CD4-positive, alpha-beta T cell (primary cell): ENCODE measurements at regions not wholly inside any gene's neighbourhood (a gene's known extent, or its start where the extent isn't known, plus 50 kb on each side); places are given as distances from the start of the nearest gene placed in this dataset.

Experiments used
- ATAC-seq: fragments of 200-7000 bp; cut with Tn5 transposase; one replicate; pipeline ENCODE4 v1.10.0; 2022; ENCODE audit warnings: mild to moderate bottlenecking; ENCODE audit not compliant: poor library complexity
- CTCF ChIA-PET: fragments of 350-600 bp; sonication (Branson Sonifier 250); formaldehyde crosslinking; loops from one replicate; lab custom pipeline; 2021; ENCODE audit warnings: antibody characterized with exemption, inconsistent platforms; lab: Charles Lee
- POLR2A ChIA-PET: fragments of 350-600 bp; sonication (Branson Sonifier 250); formaldehyde crosslinking; loops from one replicate; lab custom pipeline; 2021; ENCODE audit warnings: antibody characterized with exemption, inconsistent platforms; lab: Charles Lee
- DNase-seq, 14 experiments: peaks; one replicate each; pipeline ENCODE4 v3.0.0-alpha.2; 2013 to 2020; ENCODE audit warnings: mixed read lengths in 2 of 14
- H3K27ac ChIP-seq, 2 donors: one replicate each; pipeline versions ENCODE4 v1.5.1 to v1.7.0; 2013; ENCODE audit warnings: low read length in 2 of 2, low read depth in 1 of 2, mild to moderate bottlenecking in 1 of 2
- H3K27me3 ChIP-seq, 2 experiments: 1 replicate in 1 of 2; 2 replicates in 1 of 2; pipeline versions ENCODE4 v1.6.1 to v1.7.0; 2013; ENCODE audit warnings: low read length in 2 of 2, control low read depth in 1 of 2, mild to moderate bottlenecking in 1 of 2, moderate library complexity in 1 of 2; ENCODE audit not compliant: insufficient read depth in 2 of 2, control insufficient read depth in 1 of 2
- H3K36me3 ChIP-seq: one replicate; pipeline ENCODE4 v1.6.1; 2013; ENCODE audit warnings: low read length, control low read depth; ENCODE audit not compliant: insufficient read depth
- H3K4me1 ChIP-seq: one replicate; pipeline ENCODE4 v1.6.1; 2013; ENCODE audit warnings: low read length, control low read depth; ENCODE audit not compliant: insufficient read depth
- H3K4me3 ChIP-seq: one replicate; pipeline ENCODE4 v1.5.1; 2013; ENCODE audit warnings: mild to moderate bottlenecking, low read length, moderate library complexity
- H3K9me3 ChIP-seq, 2 experiments: 1 replicate in 1 of 2; 2 replicates in 1 of 2; pipeline versions ENCODE4 v1.6.1 to v1.7.0; 2013; ENCODE audit warnings: low read length in 2 of 2, mild to moderate bottlenecking in 2 of 2, control low read depth in 1 of 2, moderate library complexity in 1 of 2; ENCODE audit not compliant: control insufficient read depth in 1 of 2, insufficient read depth in 1 of 2
- H3K27ac Mint-ChIP-seq: one replicate; pipeline ENCODE4 v1.8.0; 2020; ENCODE audit warnings: mixed read lengths
- H3K27me3 Mint-ChIP-seq: one replicate; pipeline ENCODE4 v1.8.0; 2021; ENCODE audit warnings: mixed read lengths
- H3K36me3 Mint-ChIP-seq: one replicate; pipeline ENCODE4 v1.8.0; 2021; ENCODE audit warnings: low read depth, mixed read lengths
- H3K4me1 Mint-ChIP-seq: one replicate; pipeline ENCODE4 v1.8.0; 2021; ENCODE audit warnings: low read depth, mixed read lengths
- H3K4me3 Mint-ChIP-seq: one replicate; pipeline ENCODE4 v1.8.0; 2020; ENCODE audit warnings: mild to moderate bottlenecking, mixed read lengths
- H3K9me3 Mint-ChIP-seq: one replicate; pipeline ENCODE4 v1.8.0; 2020; ENCODE audit warnings: mixed read lengths
- CTCF ChIP-seq: fragments of 200-600 bp; IDR thresholded peaks from one replicate; pipeline ENCODE4 v1.8.0; 2022; ENCODE audit warnings: antibody characterized with exemption, mild to moderate bottlenecking
- intact Hi-C, 2 experiments: fragments of 100-400 bp; cut with DNase I in 1 of 2; cut with micrococcal nuclease in 1 of 2; formaldehyde crosslinking; loops; one replicate each; pipeline versions ENCODE4 v1.15.1 to v1.9.0; 2023 to 2025; cut with DNase I, micrococcal nuclease

DNA sequence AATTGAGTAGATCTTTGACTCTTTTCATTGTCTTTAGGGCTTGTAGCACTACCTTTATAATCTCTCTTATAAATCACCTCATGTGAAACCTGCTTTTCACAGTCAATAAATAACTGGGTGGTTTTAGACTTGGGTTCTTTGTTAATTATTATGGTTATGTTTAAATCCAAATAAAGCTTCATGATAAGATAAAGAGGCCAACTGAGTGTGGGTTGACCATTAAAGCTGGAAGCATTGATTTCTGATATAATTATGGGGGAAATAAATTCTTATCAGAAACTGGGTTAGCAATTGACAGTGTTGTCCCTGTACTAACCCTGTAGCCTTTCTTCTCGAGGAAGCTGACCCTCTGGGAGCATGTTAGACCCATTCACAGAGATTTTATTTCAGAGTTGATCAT lies 384.7 kb upstream of the LCORL start:
- Mint-ChIP-seq H3K4me3 (no peak overlapping the region), H3K27me3 (no peaks in the 10 kb centered on the region), H3K36me3 (no peaks in the 10 kb centered on the region), H3K9me3 (no peaks in the 10 kb centered on the region), H3K27ac (no peak overlapping the region), H3K4me1 (no peaks in the 10 kb centered on the region)
- no peak for ATAC-seq
- no peaks in the 10 kb centered on the region for H3K4me1 ChIP-seq
- no peak overlapping the region for H3K27ac ChIP-seq
- H3K4me3 ChIP-seq = no peak overlapping the region
- no peak for DNase-seq
- no peaks in the 10 kb centered on the region for H3K27me3 ChIP-seq
- intact Hi-C loops = no loop called here
- no peaks in the 10 kb centered on the region for H3K36me3 ChIP-seq
- no peaks in the 10 kb centered on the region for H3K9me3 ChIP-seq
- TF ChIP-seq CTCF = no peak
- POLR2A ChIA-PET = no interaction called here
- CTCF ChIA-PET = no interaction called here

GRCh38 chr4:18405054-18405453 lies 383.5 kb upstream of the LCORL start:
- DNase-seq = no peak
- Mint-ChIP-seq H3K4me3 (no peak overlapping the region), H3K36me3 (no peaks in the 10 kb centered on the region), H3K27me3 (peaks cover 3% of the 10 kb centered on the region), H3K27ac (no peak overlapping the region), H3K9me3 (no peaks in the 10 kb centered on the region), H3K4me1 (no peaks in the 10 kb centered on the region)
- Histone ChIP-seq H3K4me3 (no peak overlapping the region), H3K27me3 (no peaks in the 10 kb centered on the region), H3K36me3 (no peaks in the 10 kb centered on the region), H3K9me3 (no peaks in the 10 kb centered on the region), H3K27ac (no peak overlapping the region), H3K4me1 (no peaks in the 10 kb centered on the region)
- POLR2A ChIA-PET = no interaction called here
- intact Hi-C loops = no loop called here
- CTCF ChIA-PET = no interaction called here
- ATAC-seq = no peak
- TF ChIP-seq CTCF = no peak

- Mint-ChIP-seq H3K36me3 (no peaks in the 10 kb centered on the region), H3K4me3 (no peak overlapping the region), H3K9me3 (no peaks in the 10 kb centered on the region), H3K4me1 (no peaks in the 10 kb centered on the region), H3K27me3 (peaks cover 5% of the 10 kb centered on the region), H3K27ac (no peak overlapping the region)
- no peak overlapping the region for H3K27ac ChIP-seq
- ChIA-PET CTCF (no interaction called here), POLR2A (no interaction called here)
- ATAC-seq = no peak
- H3K4me1 ChIP-seq = no peaks in the 10 kb centered on the region
- H3K36me3 ChIP-seq = no peaks in the 10 kb centered on the region
- H3K4me3 ChIP-seq = no peak overlapping the region
- no peaks in the 10 kb centered on the region for H3K27me3 ChIP-seq
- intact Hi-C loops = no loop called here
- TF ChIP-seq CTCF = no peak
- no peaks in the 10 kb centered on the region for H3K9me3 ChIP-seq
- DNase-seq = no peak
These were observed 383.1 kb upstream of the LCORL start for GRCh38 chr4:18404642-18405041.
